Right lobe of liver (tissue), 6 donors: ENCODE measurements at regions not wholly inside any gene's neighbourhood (a gene's known extent, or its start where the extent isn't known, plus 50 kb on each side); places are given as distances from the start of the nearest gene placed in this dataset.

Experiments used
- ATAC-seq, 4 donors: fragments of 200-7000 bp; cut with Tn5 transposase; one replicate each; pipeline ENCODE4 v1.9.1; 2020; ENCODE audit warnings: mild to moderate bottlenecking in 4 of 4, moderate library complexity in 4 of 4
- DNase-seq, 3 donors: peaks; one replicate each; pipeline ENCODE4 v3.0.0-alpha.2; 2020
- H3K27ac ChIP-seq, 3 donors: fragments of 200-600 bp; one replicate each; pipeline ENCODE4 v1.8.0; 2022
- H3K27me3 ChIP-seq, 2 donors: fragments of 200-600 bp; one replicate each; pipeline ENCODE4 v1.8.0; 2022
- H3K36me3 ChIP-seq, 4 donors: fragments of 200-600 bp; sonication (generic) in 1 of 4; one replicate each; pipeline versions ENCODE4 v1.5.1 to v1.8.0; 2017 to 2022; ENCODE audit warnings: control low read depth in 1 of 4
- H3K4me1 ChIP-seq, 4 donors: fragments of 200-600 bp; sonication (generic) in 1 of 4; one replicate each; pipeline versions ENCODE4 v1.5.1 to v1.8.0; 2017 to 2022; ENCODE audit warnings: control low read depth in 1 of 4
- H3K4me3 ChIP-seq, 3 donors: fragments of 200-600 bp; one replicate each; pipeline ENCODE4 v1.8.0; 2022
- H3K9me3 ChIP-seq, 4 donors: fragments of 200-600 bp; sonication (generic) in 1 of 4; one replicate each; pipeline versions ENCODE4 v1.5.1 to v1.8.0; 2017 to 2022; ENCODE audit warnings: control low read depth in 1 of 4
- CTCF ChIP-seq, 4 donors: fragments of 200-600 bp in 3 of 4; fragments of 450-650 bp in 1 of 4; IDR thresholded peaks; one replicate each; pipeline versions ENCODE4 v1.5.1 to v1.8.0; 2016 to 2022; ENCODE audit warnings: antibody characterized with exemption in 4 of 4, mild to moderate bottlenecking in 2 of 4
- POLR2A ChIP-seq: fragments of 450-650 bp; IDR thresholded peaks from one replicate; pipeline ENCODE4 v1.6.1; 2017; ENCODE audit warnings: antibody characterized with exemption, mild to moderate bottlenecking
- WGBS: methylation state at CpG from one replicate; pipeline ENCODE4 v1.1.6; 2018; ENCODE audit warnings: low coverage, low lambda C conversion rate; ENCODE audit not compliant: insufficient coverage; ENCODE audit errors: missing lambda C conversion rate; 5-methylcytosine and 5-hydroxymethylcytosine counted together
- intact Hi-C, 2 donors: fragments of 100-400 bp; cut with DNase I; formaldehyde crosslinking; loops; one replicate each; pipeline versions ENCODE4 v1.11.2 to v1.14.1; 2022
- donor health status: DM: no; HTN: yes; CAD: no.
- donor health status: DM: no; HTN: no; CAD: no.
- donor health status: DM: no; HTN: no; CAD: no.
- donor health status: DM: no; HTN: yes; CAD: no.
- donor health status: DM: no; HTN: yes; CAD: no.

- TF ChIP-seq CTCF (IDR thresholded peaks at IDR 0.05) (no peak), POLR2A (no peak)
- Histone ChIP-seq H3K36me3 (no peaks in the 10 kb centered on the region), H3K9me3 (no peaks in the 10 kb centered on the region), H3K4me1 (no peaks in the 10 kb centered on the region), H3K27ac (no peak overlapping the region), H3K4me3 (no peak overlapping the region), H3K27me3 (no peaks in the 10 kb centered on the region)
- WGBS = 53% methylated on average over 5 of the region's 5 CpGs
- DNase-seq = no peak
- intact Hi-C loops = no loop called here
- no peak for ATAC-seq
Measured at GRCh38 chr20:51884561-51884960, 82.2 kb upstream of the SALL4 start.

GRCh38 chr20:51880188-51880587 lies 77.9 kb upstream of the SALL4 start:
- H3K27ac ChIP-seq = no peak overlapping the region
- no peak for ATAC-seq
- WGBS = 69% methylated on average over 4 of the region's 4 CpGs

GRCh38 chr20:51876313-51876940 lies 74.1 kb upstream of the SALL4 start:
- DNase-seq = no peak
- no peak overlapping the region for H3K4me3 ChIP-seq
- no peak for TF ChIP-seq CTCF (IDR thresholded peaks at IDR 0.05)
- intact Hi-C loops = no loop called here
- WGBS = 36% methylated on average over 8 of the region's 8 CpGs
- H3K36me3 ChIP-seq = no peaks in the 10 kb centered on the region
- no peak overlapping the region for H3K27ac ChIP-seq
- H3K27me3 ChIP-seq = no peaks in the 10 kb centered on the region
- no peaks in the 10 kb centered on the region for H3K4me1 ChIP-seq
- no peaks in the 10 kb centered on the region for H3K9me3 ChIP-seq
- ATAC-seq = no peak

More at GRCh38 chr20:51880188-51880587, 77.9 kb upstream of the SALL4 start:
- Histone ChIP-seq H3K4me3 (no peak overlapping the region), H3K36me3 (no peaks in the 10 kb centered on the region), H3K27me3 (no peaks in the 10 kb centered on the region), H3K9me3 (no peaks in the 10 kb centered on the region), H3K4me1 (no peaks in the 10 kb centered on the region)
- intact Hi-C loops = no loop called here
- no peak for TF ChIP-seq POLR2A
- TF ChIP-seq CTCF (IDR thresholded peaks at IDR 0.05) = no peak
- no peak for DNase-seq

- TF ChIP-seq CTCF (IDR thresholded peaks at IDR 0.05) (no peak), POLR2A (no peak)
- intact Hi-C loops = no loop called here
- H3K9me3 ChIP-seq = no peaks in the 10 kb centered on the region
- H3K4me1 ChIP-seq = no peaks in the 10 kb centered on the region
- 67% methylated on average over 1 of the region's 4 CpGs for WGBS
- DNase-seq (no peak), ATAC-seq (no peak)
- H3K27me3 ChIP-seq = no peaks in the 10 kb centered on the region
- no peak overlapping the region for H3K4me3 ChIP-seq
- no peaks in the 10 kb centered on the region for H3K36me3 ChIP-seq
- H3K27ac ChIP-seq = no peak overlapping the region
Measured at GRCh38 chr20:51873652-51874051, 71.3 kb upstream of the SALL4 start.

GRCh38 chr20:51871943-51872342 lies 69.6 kb upstream of the SALL4 start:
- no peaks in the 10 kb centered on the region for H3K9me3 ChIP-seq
- 84% methylated on average over 7 of the region's 7 CpGs for WGBS
- no peaks in the 10 kb centered on the region for H3K27me3 ChIP-seq
- TF ChIP-seq CTCF (IDR thresholded peaks at IDR 0.05) (no peak), POLR2A (no peak)
- no peaks in the 10 kb centered on the region for H3K36me3 ChIP-seq
- no peaks in the 10 kb centered on the region for H3K4me1 ChIP-seq
- no peak overlapping the region for H3K27ac ChIP-seq
- intact Hi-C loops = no loop called here
- ATAC-seq = no peak
- DNase-seq = no peak
- no peak overlapping the region for H3K4me3 ChIP-seq
